C4-2B (cell line): ENCODE measurements at regions not wholly inside any gene's neighbourhood (a gene's known extent, or its start where the extent isn't known, plus 50 kb on each side); places are given as distances from the start of the nearest gene placed in this dataset.

Experiments used
- CTCF ChIP-seq: fragments of 450-650 bp; conservative IDR thresholded peaks from 2 replicates; pipeline ENCODE4 v1.5.1; 2017; ENCODE audit warnings: mild to moderate bottlenecking
- ZFX ChIP-seq: fragments of 450-650 bp; IDR thresholded peaks from 2 replicates; pipeline ENCODE4 v1.6.1; 2017

DNA sequence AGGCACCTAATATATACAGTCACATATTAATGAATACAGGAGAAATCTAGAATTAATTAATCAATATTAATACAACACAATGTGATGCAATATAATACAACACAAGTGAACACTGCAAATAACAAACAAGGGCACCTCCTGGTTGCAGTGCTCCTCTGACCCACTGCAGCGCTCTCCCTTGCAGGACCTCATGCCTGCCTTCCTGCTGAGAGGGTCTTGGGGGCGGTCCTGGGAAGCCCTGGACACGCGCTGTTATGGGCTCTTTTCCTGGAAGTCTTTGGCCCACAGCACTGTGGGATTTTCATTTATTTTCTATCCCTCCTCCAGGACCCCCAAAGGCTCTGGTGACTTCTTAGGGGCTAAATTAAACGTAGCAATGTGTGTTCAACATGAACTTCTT is 485.8 kb downstream of the IRX1 start:
- no peak for TF ChIP-seq CTCF
- TF ChIP-seq ZFX: no peak
